CD14-positive monocyte (primary cell): ENCODE measurements at regions not wholly inside any gene's neighbourhood (a gene's known extent, or its start where the extent isn't known, plus 50 kb on each side); places are given as distances from the start of the nearest gene placed in this dataset.

Experiments
- DNase-seq, 3 donors: peaks; one replicate each; pipeline ENCODE4 v3.0.0-alpha.2; 2011 to 2022
- H2AFZ ChIP-seq: 2 replicates; pipeline ENCODE4 v1.6.0; 2012; ENCODE audit warnings: mild to moderate bottlenecking, low read depth, low read length, inconsistent platforms; ENCODE audit not compliant: insufficient read depth, poor library complexity, severe bottlenecking
- H3K27ac ChIP-seq, 2 donors: 1 replicate in 1 of 2; 2 replicates in 1 of 2; pipeline ENCODE4 v1.5.1; 2012 to 2013; ENCODE audit warnings: low read length in 2 of 2, control low read depth in 1 of 2, inconsistent platforms in 1 of 2, low read depth in 1 of 2, mild to moderate bottlenecking in 1 of 2
- H3K27me3 ChIP-seq, 2 donors: one replicate each; pipeline versions ENCODE4 v1.6.0 to v1.6.1; 2011 to 2013; ENCODE audit warnings: low read length in 2 of 2; ENCODE audit not compliant: control insufficient read depth in 2 of 2, insufficient read depth in 2 of 2
- H3K36me3 ChIP-seq, 2 donors: replicated peaks in 1 of 2; 1 replicate in 1 of 2; 2 replicates in 1 of 2; pipeline versions ENCODE4 v1.5.1 to v1.6.1; 2012 to 2013; ENCODE audit warnings: low read length in 2 of 2, control low read depth in 1 of 2, inconsistent platforms in 1 of 2, mild to moderate bottlenecking in 1 of 2; ENCODE audit not compliant: insufficient read depth in 2 of 2, control insufficient read depth in 1 of 2
- H3K4me1 ChIP-seq, 2 donors: 1 replicate in 1 of 2; 2 replicates in 1 of 2; pipeline versions ENCODE4 v1.5.1 to v1.6.1; 2012 to 2013; ENCODE audit warnings: low read length in 2 of 2, control low read depth in 1 of 2, inconsistent platforms in 1 of 2, mild to moderate bottlenecking in 1 of 2, moderate library complexity in 1 of 2; ENCODE audit not compliant: insufficient read depth in 2 of 2, control insufficient read depth in 1 of 2
- H3K4me2 ChIP-seq: replicated peaks from 2 replicates; pipeline ENCODE3; 2012; ENCODE audit warnings: low read length, moderate library complexity, mild to moderate bottlenecking; ENCODE audit not compliant: poor library complexity, severe bottlenecking; ENCODE audit errors: extremely low read depth
- H3K4me3 ChIP-seq, 3 experiments: fragments of 200-600 bp in 1 of 3; sonication (generic) in 1 of 3; replicated peaks in 1 of 3; 1 replicate in 2 of 3; 2 replicates in 1 of 3; pipeline ENCODE4 v1.5.1; 2011 to 2013; ENCODE audit warnings: low read length in 3 of 3, mild to moderate bottlenecking in 3 of 3, control low read depth in 2 of 3, low read depth in 2 of 3, inconsistent platforms in 1 of 3, moderate library complexity in 1 of 3
- H3K79me2 ChIP-seq: 2 replicates; pipeline ENCODE4 v1.6.0; 2012; ENCODE audit warnings: mild to moderate bottlenecking, control low read depth, inconsistent platforms, low read length, moderate library complexity; ENCODE audit not compliant: insufficient read depth
- H3K9ac ChIP-seq: 2 replicates; pipeline ENCODE4 v1.6.0; 2017; ENCODE audit warnings: low read length, mild to moderate bottlenecking; ENCODE audit not compliant: insufficient read depth, poor library complexity, severe bottlenecking
- H3K9me3 ChIP-seq, 2 donors: replicated peaks in 1 of 2; 1 replicate in 1 of 2; 2 replicates in 1 of 2; pipeline versions ENCODE4 v1.5.1 to v1.6.1; 2012 to 2013; ENCODE audit warnings: low read length in 2 of 2, control low read depth in 1 of 2; ENCODE audit not compliant: control insufficient read depth in 1 of 2, insufficient read depth in 1 of 2
- H4K20me1 ChIP-seq: 2 replicates; pipeline ENCODE4 v1.6.0; 2012; ENCODE audit warnings: mild to moderate bottlenecking, low read length, control low read depth, moderate library complexity; ENCODE audit not compliant: insufficient read depth
- H3K27ac Mint-ChIP-seq, 7 donors: one replicate each; pipeline ENCODE4 v1.8.0; 2020; ENCODE audit warnings: mild to moderate bottlenecking in 7 of 7, mixed read lengths in 7 of 7, moderate library complexity in 6 of 7, inconsistent platforms in 2 of 7
- H3K27me3 Mint-ChIP-seq, 3 donors: one replicate each; pipeline ENCODE4 v1.8.0; 2021 to 2022; ENCODE audit warnings: low read depth in 3 of 3, mild to moderate bottlenecking in 3 of 3, mixed read lengths in 3 of 3, moderate library complexity in 3 of 3, inconsistent platforms in 1 of 3
- H3K36me3 Mint-ChIP-seq, 2 donors: one replicate each; pipeline ENCODE4 v1.8.0; 2020; ENCODE audit warnings: mixed read lengths in 2 of 2, inconsistent platforms in 1 of 2, mild to moderate bottlenecking in 1 of 2
- H3K4me1 Mint-ChIP-seq: one replicate; pipeline ENCODE4 v1.8.0; 2020; ENCODE audit warnings: mild to moderate bottlenecking, mixed read lengths
- H3K4me3 Mint-ChIP-seq, 2 donors: one replicate each; pipeline ENCODE4 v1.8.0; 2020; ENCODE audit warnings: mild to moderate bottlenecking in 2 of 2, mixed read lengths in 2 of 2, moderate library complexity in 1 of 2
- H3K9me3 Mint-ChIP-seq, 7 donors: one replicate each; pipeline ENCODE4 v1.8.0; 2020 to 2022; ENCODE audit warnings: mixed read lengths in 7 of 7, mild to moderate bottlenecking in 6 of 7, moderate library complexity in 6 of 7, inconsistent platforms in 2 of 7
- CTCF ChIP-seq: fragments of 200-600 bp; IDR thresholded peaks from one replicate; pipeline ENCODE4 v1.8.0; 2022; ENCODE audit warnings: antibody characterized with exemption, mild to moderate bottlenecking
- intact Hi-C, 2 donors: fragments of 100-400 bp; cut with micrococcal nuclease; formaldehyde crosslinking; loops; one replicate each; pipeline versions ENCODE4 v1.15.0 to v1.15.1; 2023

- peaks cover 2 to 9% (median 5%) of the 10 kb centered on the region in 7 donors for H3K9me3 Mint-ChIP-seq
- H3K27ac Mint-ChIP-seq: no peak overlapping the region
- intact Hi-C loops: no loop called here
- Histone ChIP-seq H3K9ac (no peak overlapping the region), H3K27me3 (no peaks in the 10 kb centered on the region), H3K4me3 (no peak overlapping the region), H2AFZ (no peak overlapping the region), H3K79me2 (no peaks in the 10 kb centered on the region), H3K4me1 (no peaks in the 10 kb centered on the region), H3K36me3 (no peaks in the 10 kb centered on the region), H3K27ac (no peak overlapping the region), H3K4me2 (no peak overlapping the region), H3K9me3 (peaks cover 0 to 14% of the 10 kb centered on the region in 2 donors), H4K20me1 (no peaks in the 10 kb centered on the region)
- H3K4me3 Mint-ChIP-seq: no peak overlapping the region
- no peaks in the 10 kb centered on the region for H3K36me3 Mint-ChIP-seq
- DNase-seq: no peak
- H3K4me1 Mint-ChIP-seq: no peaks in the 10 kb centered on the region
- no peak for TF ChIP-seq CTCF
- H3K27me3 Mint-ChIP-seq: peaks cover 1 to 4% (median 3%) of the 10 kb centered on the region in 3 donors
These were observed 140.2 kb upstream of the MMS22L start for GRCh38 chr6:97423190-97423589.

GRCh38 chr6:97427648-97428047 is 144.6 kb upstream of the MMS22L start:
- Histone ChIP-seq H3K79me2 (no peaks in the 10 kb centered on the region), H3K27ac (no peak overlapping the region), H2AFZ (no peak overlapping the region), H3K9ac (no peak overlapping the region), H3K27me3 (no peaks in the 10 kb centered on the region), H3K36me3 (no peaks in the 10 kb centered on the region), H3K9me3 (no peaks in the 10 kb centered on the region), H4K20me1 (no peaks in the 10 kb centered on the region), H3K4me3 (no peak overlapping the region), H3K4me2 (no peak overlapping the region), H3K4me1 (no peaks in the 10 kb centered on the region)
- TF ChIP-seq CTCF: no peak
- intact Hi-C loops: no loop called here
- Mint-ChIP-seq H3K4me1 (no peaks in the 10 kb centered on the region), H3K27me3 (peaks cover 1 to 2% (median 2%) of the 10 kb centered on the region in 3 donors), H3K9me3 (peaks cover 0 to 2% (median 0%) of the 10 kb centered on the region in 7 donors), H3K27ac (no peak overlapping the region), H3K36me3 (no peaks in the 10 kb centered on the region), H3K4me3 (no peak overlapping the region)
- DNase-seq: no peak
